ENCODE measurements at regions not wholly inside any gene's neighbourhood (a gene's known extent, or its start where the extent isn't known, plus 50 kb on each side); places are given as distances from the start of the nearest gene placed in this dataset.

GRCh38 chr2:100741880-100742276 is 78.1 kb upstream of the NPAS2 start:
- H3K4me3 ChIP-seq (replicated peaks in 1 of 3; ENCODE audit: insufficient read depth in 1 of 3, low read depth in 1 of 3, low read length in 3 of 3), result no peak overlapping the region
- CTCF ChIA-PET, result interaction anchor here (0.5 to 1.2 kb wide), 3 partner anchors 8 to 13 kb away, joined by 3 to 5 read pairs (median 3); no protein-coding TSS in a partner anchor
- H4K20me1 ChIP-seq (replicated peaks; ENCODE audit: control insufficient read depth, extremely low read depth, insufficient read depth, low read length), result no peaks in the 10 kb centered on the region
- dilution Hi-C loops (cut with MboI; ENCODE audit: extremely low pct_ligation_motif_present, low sequenced_read_pairs) (no loop called here), intact Hi-C loops (cut with micrococcal nuclease) (no loop called here)
- no peaks in the 10 kb centered on the region for H3K9me1 ChIP-seq (replicated peaks; ENCODE audit: control insufficient read depth, extremely low read depth, insufficient read depth, low read length)
- no peak overlapping the region for H3K9ac ChIP-seq (replicated peaks; ENCODE audit: extremely low read depth, insufficient read depth, low read length)
- no peak overlapping the region for H3K4me2 ChIP-seq (ENCODE audit: insufficient read depth, low read length)
- H3K27ac ChIP-seq (ENCODE audit: insufficient read depth, low read depth, low read length), result no peak overlapping the region
- FAIRE-seq (no peak), DNase-seq (ENCODE audit: low read depth, low spot score) (no peak)
- H3K36me3 ChIP-seq (ENCODE audit: control insufficient read depth in 2 of 2, extremely low read depth in 1 of 2, insufficient read depth in 2 of 2, low read length in 2 of 2), result no peaks in the 10 kb centered on the region
- H2AFZ ChIP-seq (ENCODE audit: low read depth, low read length), result no peak overlapping the region
- H3K9me3 ChIP-seq (replicated peaks; ENCODE audit: control insufficient read depth, insufficient read depth, low read length), result no peaks in the 10 kb centered on the region
- no peaks in the 10 kb centered on the region for H3K79me2 ChIP-seq (ENCODE audit: control insufficient read depth, insufficient read depth, low read length)
- no TSS peak for BruUV-seq (replicated peaks)
- H3K4me1 ChIP-seq (ENCODE audit: control insufficient read depth, extremely low read depth, insufficient read depth, low read length), result no peaks in the 10 kb centered on the region
- POLR2A ChIA-PET, result no interaction called here
- TF ChIP-seq EZH2 (IDR thresholded peaks at IDR 0.05; ENCODE audit: borderline replicate concordance, low read depth, low read length, severe bottlenecking), result no peak
- peaks cover 0 to 1% of the 10 kb centered on the region in 2 experiments for H3K27me3 ChIP-seq (ENCODE audit: control insufficient read depth in 2 of 2, insufficient read depth in 2 of 2, low read length in 2 of 2)

DNA sequence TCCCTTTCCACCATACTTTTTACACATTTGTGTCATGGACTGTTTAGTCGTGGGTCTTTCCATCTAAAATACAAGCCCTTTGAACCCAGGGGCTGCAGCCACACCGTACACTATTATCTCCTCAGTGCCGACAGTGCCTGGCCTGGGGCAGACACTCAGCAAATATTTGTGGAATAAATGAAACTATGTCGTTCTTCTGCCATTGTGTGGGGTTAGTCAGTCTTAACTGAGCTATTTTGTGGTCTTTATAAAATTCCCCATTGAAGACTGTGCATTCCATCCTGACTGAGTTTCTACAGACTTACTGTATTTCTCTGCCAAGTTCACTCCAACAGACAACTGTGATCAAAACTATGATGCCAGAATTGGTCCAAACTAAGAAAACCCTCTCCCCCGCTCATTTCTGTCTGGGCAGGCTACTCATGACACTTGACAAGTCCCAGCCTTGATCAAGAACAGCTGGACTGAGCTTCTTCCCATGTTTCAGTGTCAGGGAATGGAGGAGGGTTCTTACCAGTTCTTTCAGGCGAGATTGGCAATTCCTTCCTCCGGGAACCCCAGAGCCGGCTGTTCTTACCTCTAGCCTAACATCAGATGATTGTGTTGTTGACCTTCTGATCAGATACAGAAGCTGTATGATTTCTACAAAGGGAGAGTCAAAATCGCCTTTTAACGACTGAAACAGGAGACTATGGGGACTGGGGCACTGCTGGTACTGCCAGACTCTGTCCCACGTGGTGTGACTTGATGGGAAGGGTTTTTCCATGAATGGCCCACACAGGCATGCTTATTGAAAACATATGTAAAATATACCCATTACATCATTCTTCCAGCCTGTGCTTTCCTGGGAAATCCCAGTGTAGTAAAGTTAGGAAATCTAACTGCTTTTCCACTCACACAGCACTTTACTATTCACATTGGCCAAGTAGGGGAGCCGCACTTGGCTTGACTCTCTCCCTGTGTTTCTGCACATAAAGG is 77.4 kb upstream of the NPAS2 start:
- Histone ChIP-seq H4K20me1 (replicated peaks; ENCODE audit: control insufficient read depth, extremely low read depth, insufficient read depth, low read length) (no peaks in the 10 kb centered on the region), H3K9ac (replicated peaks; ENCODE audit: extremely low read depth, insufficient read depth, low read length) (no peak overlapping the region), H3K36me3 (ENCODE audit: control insufficient read depth in 2 of 2, extremely low read depth in 1 of 2, insufficient read depth in 2 of 2, low read length in 2 of 2) (no peaks in the 10 kb centered on the region), H3K4me3 (replicated peaks in 1 of 3; ENCODE audit: insufficient read depth in 1 of 3, low read depth in 1 of 3, low read length in 3 of 3) (no peak overlapping the region), H3K27me3 (ENCODE audit: control insufficient read depth in 2 of 2, insufficient read depth in 2 of 2, low read length in 2 of 2) (peaks cover 0 to 1% of the 10 kb centered on the region in 2 experiments), H3K79me2 (ENCODE audit: control insufficient read depth, insufficient read depth, low read length) (no peaks in the 10 kb centered on the region), H3K9me1 (replicated peaks; ENCODE audit: control insufficient read depth, extremely low read depth, insufficient read depth, low read length) (no peaks in the 10 kb centered on the region), H3K4me1 (ENCODE audit: control insufficient read depth, extremely low read depth, insufficient read depth, low read length) (no peaks in the 10 kb centered on the region), H3K9me3 (replicated peaks; ENCODE audit: control insufficient read depth, insufficient read depth, low read length) (no peaks in the 10 kb centered on the region), H2AFZ (ENCODE audit: low read depth, low read length) (no peak overlapping the region), H3K27ac (ENCODE audit: insufficient read depth, low read depth, low read length) (no peak overlapping the region), H3K4me2 (ENCODE audit: insufficient read depth, low read length) (no peak overlapping the region)
- no peak for DNase-seq (ENCODE audit: low read depth, low spot score)
- TF ChIP-seq POLR2A (IDR thresholded peaks at IDR 0.05; ENCODE audit: low read depth, low read length) (no peak), GATA2 (IDR thresholded peaks at IDR 0.05; ENCODE audit: insufficient read depth, insufficient read length, low read depth, low read length) (no peak), POLR2AphosphoS5 (IDR thresholded peaks at IDR 0.05; ENCODE audit: insufficient read depth, low read depth, low read length) (no peak), JUN (IDR thresholded peaks at IDR 0.05; ENCODE audit: borderline replicate concordance, insufficient read depth, insufficient read length, low read depth) (no peak)
- TF ChIP-seq, protein P1, sequence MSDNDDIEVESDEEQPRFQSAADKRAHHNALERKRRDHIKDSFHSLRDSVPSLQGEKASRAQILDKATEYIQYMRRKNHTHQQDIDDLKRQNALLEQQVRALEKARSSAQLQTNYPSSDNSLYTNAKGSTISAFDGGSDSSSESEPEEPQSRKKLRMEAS (IDR thresholded peaks at IDR 0.05; ENCODE audit: insufficient read depth, insufficient read length), result no peak
- intact Hi-C loops (cut with micrococcal nuclease) (no loop called here), dilution Hi-C loops (cut with MboI; ENCODE audit: extremely low pct_ligation_motif_present, low sequenced_read_pairs) (no loop called here)
- POLR2A ChIA-PET, result no interaction called here
- CTCF ChIA-PET, result interaction anchor here (0.5 to 1.2 kb wide), 3 partner anchors 9 to 12 kb away, joined by 3 to 5 read pairs (median 3); no protein-coding TSS in a partner anchor
- BruUV-seq (replicated peaks), result no TSS peak
- peak; percentile 21 for FAIRE-seq
